ES-I3 (cell line): ENCODE measurements at regions not wholly inside any gene's neighbourhood (a gene's known extent, or its start where the extent isn't known, plus 50 kb on each side); places are given as distances from the start of the nearest gene placed in this dataset.

Experiments
- H3K36me3 ChIP-seq: 2 replicates; pipeline ENCODE4 v1.6.1; 2013; ENCODE audit warnings: mild to moderate bottlenecking, low read length, control low read depth, moderate library complexity; ENCODE audit not compliant: insufficient read depth
- H3K4me1 ChIP-seq: 2 replicates; pipeline ENCODE4 v1.6.1; 2013; ENCODE audit warnings: mild to moderate bottlenecking, control low read depth, low read length; ENCODE audit not compliant: insufficient read depth
- H3K9ac ChIP-seq: 2 replicates; pipeline ENCODE4 v1.6.1; 2013; ENCODE audit warnings: low read depth, mild to moderate bottlenecking, low read length, moderate library complexity
- H3K9me3 ChIP-seq: 2 replicates; pipeline ENCODE4 v1.6.1; 2013; ENCODE audit warnings: mild to moderate bottlenecking, low read length, moderate library complexity; ENCODE audit not compliant: control insufficient read depth, insufficient read depth

DNA sequence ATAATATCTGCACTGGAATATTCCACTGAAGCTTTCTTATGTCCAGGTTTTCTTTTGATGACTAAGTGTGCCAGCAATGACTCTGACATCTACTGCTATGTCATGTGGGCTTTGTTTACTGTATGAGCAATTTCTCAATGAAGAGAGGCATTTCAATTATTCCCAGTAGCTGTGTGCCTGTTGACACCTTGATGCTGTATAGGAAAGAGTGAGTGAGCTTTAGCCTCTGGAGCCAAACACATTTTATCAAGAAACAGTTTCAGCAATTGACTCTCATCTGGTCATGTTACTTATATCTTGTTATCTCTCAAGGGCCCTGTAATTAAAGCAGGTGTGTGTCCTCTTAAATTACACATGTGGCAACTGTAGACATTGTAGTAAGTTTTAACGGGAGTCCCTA lies 493.2 kb upstream of the FANCL start:
- H3K9me3 ChIP-seq: no peaks in the 10 kb centered on the region

DNA sequence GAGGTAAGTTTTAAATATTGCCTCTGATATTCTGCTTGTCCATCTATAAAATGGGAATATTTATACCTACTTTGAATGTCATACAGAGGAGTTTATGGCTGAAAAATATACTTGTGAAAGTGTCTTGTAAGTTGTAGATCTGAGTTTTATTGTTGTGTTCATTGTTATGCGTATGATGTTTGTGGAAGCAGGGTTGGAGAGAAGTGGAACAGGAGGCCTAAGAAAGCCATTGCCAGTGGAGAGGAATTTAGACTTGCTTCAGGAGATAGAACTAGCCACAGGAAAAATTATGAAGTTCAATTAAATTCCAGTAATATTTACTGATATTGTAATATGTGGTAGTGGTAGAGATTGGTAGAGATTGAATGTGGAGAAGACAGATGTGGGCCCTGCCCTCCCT lies 491.9 kb upstream of the FANCL start:
- Histone ChIP-seq H3K9me3 (no peaks in the 10 kb centered on the region), H3K36me3 (no peaks in the 10 kb centered on the region), H3K9ac (no peak overlapping the region), H3K4me1 (no peaks in the 10 kb centered on the region)

More for the DNA sequence above, 493.2 kb upstream of the FANCL start:
- H3K36me3 ChIP-seq: no peaks in the 10 kb centered on the region
- H3K4me1 ChIP-seq: no peaks in the 10 kb centered on the region
- no peak overlapping the region for H3K9ac ChIP-seq

DNA sequence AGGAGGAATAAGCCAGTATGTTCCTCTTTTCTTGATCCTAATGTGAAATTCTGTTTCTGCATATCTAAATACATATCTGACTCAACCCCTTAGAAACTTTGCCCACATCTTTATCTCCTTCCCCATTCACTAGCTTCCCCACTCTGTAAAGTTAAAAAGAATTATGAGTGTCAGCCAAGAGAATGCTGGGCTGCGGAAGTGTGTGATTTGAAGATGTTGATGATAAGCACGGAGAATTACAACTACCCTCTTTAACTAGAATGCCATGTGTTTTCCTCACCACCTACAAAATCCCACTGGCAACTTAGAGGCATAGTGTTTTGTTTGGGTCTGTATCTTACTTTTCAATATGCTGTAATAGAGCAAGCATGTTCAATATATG lies 490.4 kb upstream of the FANCL start:
- Histone ChIP-seq H3K9me3 (no peaks in the 10 kb centered on the region), H3K4me1 (no peaks in the 10 kb centered on the region)

DNA sequence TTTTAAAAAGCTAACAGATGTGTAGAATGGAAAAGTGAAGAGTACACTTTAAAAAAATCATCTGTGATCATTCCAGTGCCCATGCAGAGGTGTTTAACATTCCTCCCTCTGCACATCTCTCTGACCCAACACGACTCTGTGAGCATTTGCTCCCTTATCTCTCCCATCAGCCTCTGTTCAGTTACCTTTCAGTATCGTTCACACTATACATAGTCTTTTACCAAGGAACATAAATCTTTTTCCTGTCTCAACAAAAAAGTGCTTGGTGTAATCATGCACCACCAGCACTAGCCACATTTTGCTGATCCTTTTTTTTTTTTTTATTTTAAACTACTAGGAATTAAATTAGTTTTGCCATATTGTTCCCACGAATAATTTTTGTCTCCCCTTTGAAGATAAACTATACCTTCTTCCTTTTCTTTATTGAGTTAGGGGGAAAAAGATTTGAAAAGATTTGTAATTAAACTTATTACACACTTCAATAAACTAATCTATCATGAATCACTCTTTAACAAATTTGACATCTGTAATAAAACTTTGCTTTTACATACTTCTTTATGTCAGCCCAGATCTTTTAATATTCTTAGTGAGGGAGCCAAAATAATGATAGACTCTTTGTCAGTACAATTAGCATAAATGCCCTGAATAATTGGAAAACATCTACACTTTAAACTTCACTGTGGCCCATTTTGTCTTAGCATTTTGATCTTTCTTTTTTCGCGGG lies 489.8 kb upstream of the FANCL start:
- no peaks in the 10 kb centered on the region for H3K4me1 ChIP-seq
- no peaks in the 10 kb centered on the region for H3K36me3 ChIP-seq
- H3K9me3 ChIP-seq: no peaks in the 10 kb centered on the region
- no peak overlapping the region for H3K9ac ChIP-seq

More for the DNA sequence above, 490.4 kb upstream of the FANCL start:
- no peak overlapping the region for H3K9ac ChIP-seq
- H3K36me3 ChIP-seq: no peaks in the 10 kb centered on the region

DNA sequence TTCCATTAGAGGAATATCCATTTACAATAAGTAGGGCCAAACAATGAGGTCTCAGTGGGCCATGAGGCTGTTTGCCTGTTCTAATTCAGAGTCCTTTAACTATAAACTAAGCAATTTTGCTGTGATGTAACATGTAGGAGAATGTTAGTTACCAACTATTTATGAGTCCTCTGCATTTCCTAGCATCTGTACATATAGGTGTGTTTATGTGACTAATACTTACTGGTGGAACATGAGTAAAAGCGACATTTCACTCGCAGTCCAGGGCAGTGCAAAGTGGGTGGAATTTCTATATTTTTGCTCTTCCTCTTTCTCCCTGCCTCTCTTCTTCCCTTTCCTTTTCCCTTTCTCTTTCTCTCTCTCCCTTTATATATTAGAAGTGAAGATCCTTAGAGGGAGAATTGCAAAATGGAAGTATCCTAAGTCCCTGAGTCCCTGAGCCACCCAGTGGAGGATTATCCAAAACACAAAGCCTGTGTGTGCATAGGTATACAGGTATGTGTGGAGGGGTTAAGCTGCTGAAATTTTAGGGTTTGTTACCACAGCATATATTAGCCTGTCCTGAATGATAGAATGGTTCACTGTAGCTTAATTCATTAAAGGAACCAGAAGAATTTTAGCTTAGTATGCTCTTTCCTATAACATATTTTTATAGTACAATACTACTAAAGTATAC lies 487.0 kb upstream of the FANCL start:
- no peaks in the 10 kb centered on the region for H3K4me1 ChIP-seq
- H3K9me3 ChIP-seq: no peaks in the 10 kb centered on the region
- no peaks in the 10 kb centered on the region for H3K36me3 ChIP-seq
- no peak overlapping the region for H3K9ac ChIP-seq

DNA sequence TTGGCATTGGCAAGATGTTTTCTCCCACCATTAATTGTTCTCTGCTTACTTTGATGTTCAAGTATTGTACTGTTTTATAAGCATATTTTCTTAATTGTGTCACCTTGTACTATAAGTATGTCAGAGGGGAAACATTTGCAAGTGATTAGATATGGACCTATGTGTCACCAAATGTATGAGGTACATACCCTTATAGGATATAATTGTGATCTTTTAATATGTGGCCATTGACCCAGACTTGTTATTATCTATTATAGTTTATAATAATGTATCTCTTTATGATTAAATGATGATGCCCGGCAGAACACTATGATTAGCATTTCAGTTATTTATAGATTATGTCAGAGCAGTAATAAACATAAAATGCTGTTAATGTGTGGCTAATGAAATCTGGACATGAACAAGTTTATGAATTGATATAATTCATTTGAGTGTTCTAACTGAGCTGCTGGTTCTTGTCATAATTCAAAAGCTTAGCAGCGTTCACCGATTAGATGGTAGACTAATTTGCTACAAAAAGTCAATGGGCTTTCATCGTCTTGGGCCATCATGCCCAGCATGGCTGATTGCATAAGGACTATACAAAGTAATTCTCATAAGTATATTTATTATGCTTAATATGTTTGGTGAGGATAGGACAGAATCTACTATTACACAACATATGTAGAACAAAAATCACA lies 480.9 kb upstream of the FANCL start:
- H3K4me1 ChIP-seq: peaks cover 12% of the 10 kb centered on the region; the same call in 1 of the 2 replicates
- no peak overlapping the region for H3K9ac ChIP-seq
- H3K9me3 ChIP-seq: no peaks in the 10 kb centered on the region
- H3K36me3 ChIP-seq: no peaks in the 10 kb centered on the region

DNA sequence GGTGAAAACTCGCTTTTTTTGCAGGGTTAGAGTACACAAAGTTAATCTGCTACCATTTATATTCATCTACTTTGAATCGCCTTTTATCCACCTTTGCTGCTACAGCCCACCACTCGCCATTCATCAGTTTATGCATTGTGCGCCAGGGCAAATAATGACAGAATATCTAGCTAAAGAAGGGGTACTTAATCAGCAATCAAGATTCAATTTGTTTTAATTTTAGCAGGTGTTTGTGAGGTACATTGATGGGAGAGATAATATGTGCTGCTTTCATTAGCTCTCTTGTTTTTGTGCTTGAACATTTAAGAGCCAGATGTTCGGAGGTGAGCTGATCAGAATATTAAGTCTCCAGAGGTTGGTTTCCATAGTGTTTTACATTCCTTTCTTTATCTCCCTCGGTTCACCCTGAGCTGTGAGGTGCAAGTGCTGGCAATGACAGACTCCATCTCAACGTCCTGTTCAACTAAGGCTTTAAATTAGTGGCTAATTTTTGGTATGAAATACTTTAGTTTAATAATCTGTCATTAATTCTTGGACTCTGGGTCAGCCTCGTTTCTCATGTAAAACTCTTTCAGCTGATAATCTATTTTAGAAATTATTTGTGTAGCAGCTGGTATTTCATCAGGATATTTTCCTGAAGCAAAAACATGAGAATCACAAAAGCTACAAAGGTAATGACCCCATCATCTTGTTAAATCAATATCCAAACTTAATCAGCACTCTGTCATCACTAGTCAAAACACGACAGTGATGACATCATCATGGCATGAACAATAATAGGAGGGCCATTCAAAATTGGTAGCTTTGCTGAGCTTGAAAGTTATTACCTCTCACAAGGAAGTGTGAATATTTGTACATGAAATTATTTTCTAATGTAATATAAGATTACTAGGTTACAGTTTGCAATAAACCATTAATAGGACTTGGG lies 479.9 kb upstream of the FANCL start:
- Histone ChIP-seq H3K9me3 (no peaks in the 10 kb centered on the region), H3K36me3 (no peaks in the 10 kb centered on the region), H3K9ac (no peak overlapping the region), H3K4me1 (peaks cover 12% of the 10 kb centered on the region; the same call in 1 of the 2 replicates)

DNA sequence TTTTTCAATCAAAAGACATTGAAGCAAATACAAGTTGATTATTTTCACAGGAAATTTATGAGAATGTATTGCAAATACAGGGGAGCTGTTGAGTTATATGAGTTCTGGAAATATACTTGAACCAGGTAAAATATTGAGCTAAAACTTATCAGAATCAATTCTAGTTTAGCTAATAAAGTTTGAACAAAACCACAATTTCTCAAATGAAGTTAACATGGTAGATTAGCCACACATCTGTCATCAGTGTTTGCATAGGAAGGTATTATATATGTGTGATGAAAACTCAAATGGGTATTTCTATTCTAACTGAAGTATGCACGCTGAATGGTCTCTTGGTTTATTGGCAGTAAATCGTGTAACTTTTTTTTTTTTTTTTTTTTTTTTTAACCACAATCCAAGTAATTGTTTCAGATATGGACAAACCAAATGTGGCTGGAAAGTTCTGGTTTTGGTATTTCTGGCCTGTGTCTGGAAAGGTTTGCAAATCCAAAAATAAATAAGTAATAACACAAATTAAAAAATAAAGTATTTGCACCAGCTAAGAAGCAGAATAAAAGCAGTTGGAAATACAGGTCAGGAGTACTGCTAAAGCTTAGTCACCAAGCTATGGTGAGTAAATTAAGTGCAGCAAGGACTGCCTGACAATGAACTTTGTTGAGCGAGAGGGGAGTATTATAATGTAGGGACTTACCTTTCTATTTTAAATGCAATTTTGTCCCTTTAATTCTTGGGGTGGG lies 479.1 kb upstream of the FANCL start:
- Histone ChIP-seq H3K9me3 (no peaks in the 10 kb centered on the region), H3K9ac (no peak overlapping the region), H3K36me3 (no peaks in the 10 kb centered on the region), H3K4me1 (peaks cover 12% of the 10 kb centered on the region; the same call in 1 of the 2 replicates)

DNA sequence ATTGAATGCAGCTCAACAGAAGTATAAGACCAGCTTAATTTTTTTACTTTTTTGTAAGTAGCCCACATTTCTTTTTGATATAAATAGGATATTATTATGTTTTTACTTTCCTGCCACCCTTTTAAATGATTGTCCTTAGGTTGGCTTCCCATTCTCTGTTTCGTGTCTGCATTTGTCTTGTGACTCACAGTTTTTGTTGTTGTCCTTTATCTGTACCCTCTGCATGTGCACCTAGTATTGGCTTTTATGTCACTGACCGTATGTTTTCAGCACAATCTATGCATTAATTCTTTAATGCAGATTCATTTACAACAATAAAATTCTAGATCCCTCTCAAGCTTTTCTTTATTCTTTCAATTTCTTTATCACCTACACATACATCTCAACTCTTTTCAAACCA lies 474.2 kb upstream of the FANCL start:
- no peaks in the 10 kb centered on the region for H3K36me3 ChIP-seq
- no peak overlapping the region for H3K9ac ChIP-seq
- peaks cover 6% of the 10 kb centered on the region; the same call in 1 of the 2 replicates for H3K4me1 ChIP-seq
- no peaks in the 10 kb centered on the region for H3K9me3 ChIP-seq

DNA sequence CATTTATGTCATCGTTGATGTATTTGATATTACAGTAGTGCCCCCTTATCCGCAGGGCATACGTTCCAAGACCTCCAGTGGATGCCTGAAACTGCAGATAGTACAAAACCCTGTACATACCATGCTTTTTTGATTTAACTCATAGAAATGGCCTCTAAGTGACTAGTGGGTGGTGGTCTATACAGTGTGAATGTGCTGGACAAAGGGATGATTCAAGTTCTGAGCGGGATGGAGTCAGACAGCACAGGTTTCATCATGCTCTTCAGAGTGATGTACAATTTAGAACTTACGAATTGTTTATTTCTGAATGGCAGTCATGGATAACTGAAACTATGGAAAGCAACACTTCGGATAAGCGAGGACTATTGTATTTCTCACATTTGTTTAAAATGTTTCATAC lies 473.1 kb upstream of the FANCL start:
- H3K36me3 ChIP-seq: no peaks in the 10 kb centered on the region
- H3K4me1 ChIP-seq: no peaks in the 10 kb centered on the region
- no peaks in the 10 kb centered on the region for H3K9me3 ChIP-seq
- no peak overlapping the region for H3K9ac ChIP-seq

DNA sequence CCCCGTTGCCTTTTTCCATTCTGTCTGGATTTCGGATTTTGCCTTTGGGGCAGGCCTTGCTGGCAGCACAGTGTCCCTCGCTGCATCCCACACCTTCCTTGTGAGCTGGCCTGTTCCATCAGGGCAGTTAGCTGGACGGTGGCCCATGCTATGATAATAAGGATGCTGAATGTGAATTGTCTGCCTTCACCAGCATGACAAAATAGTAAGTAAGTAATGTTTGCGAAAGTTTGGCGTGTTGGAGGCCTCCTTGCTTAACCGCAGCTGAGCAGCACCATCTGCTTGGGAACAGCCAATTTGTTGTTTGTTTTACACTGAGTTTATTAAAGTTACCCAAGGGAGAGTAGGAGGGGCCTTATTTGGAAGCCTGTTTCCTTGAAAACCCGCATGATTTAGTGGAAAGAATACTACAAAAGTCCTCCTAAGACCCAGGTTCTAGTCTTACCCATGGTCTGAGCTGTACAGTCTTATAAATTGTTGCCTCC lies 469.7 kb upstream of the FANCL start:
- no peaks in the 10 kb centered on the region for H3K4me1 ChIP-seq
- no peak overlapping the region for H3K9ac ChIP-seq

DNA sequence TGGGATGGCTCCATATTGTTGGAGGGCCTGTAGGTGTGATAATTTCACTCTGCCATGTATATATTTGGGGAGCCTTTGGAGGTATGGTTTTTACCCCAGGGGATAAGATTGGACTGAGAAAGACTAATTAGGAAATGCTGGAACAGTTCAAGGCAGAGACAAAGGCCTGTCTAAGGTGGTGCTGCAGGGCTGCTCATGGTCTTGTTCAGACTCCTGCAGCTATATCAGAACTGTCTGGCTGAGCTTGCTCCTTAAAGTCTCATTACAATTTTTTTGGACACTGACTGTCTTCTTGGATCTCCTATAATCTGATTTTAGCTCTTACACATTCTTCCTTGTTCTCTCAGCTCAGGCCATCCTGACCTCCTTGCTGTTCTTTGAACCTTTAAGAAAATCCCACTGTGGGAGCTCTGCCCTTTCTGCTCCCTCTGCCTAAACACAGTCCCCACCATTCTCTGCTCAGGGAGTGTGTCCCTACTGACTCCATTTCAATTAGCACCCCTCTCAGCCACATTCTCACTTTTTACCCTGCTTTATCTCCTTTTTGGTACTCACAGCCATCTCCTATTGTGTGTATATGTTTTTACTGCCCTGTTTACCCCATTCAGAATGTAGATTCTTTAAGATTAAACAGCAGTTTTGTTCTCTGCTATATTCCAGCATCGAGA lies 468.7 kb upstream of the FANCL start:
- H3K4me1 ChIP-seq: no peaks in the 10 kb centered on the region
- H3K9ac ChIP-seq: no peak overlapping the region
- H3K9me3 ChIP-seq: no peaks in the 10 kb centered on the region
- H3K36me3 ChIP-seq: no peaks in the 10 kb centered on the region

More for the DNA sequence above, 469.7 kb upstream of the FANCL start:
- Histone ChIP-seq H3K36me3 (no peaks in the 10 kb centered on the region), H3K9me3 (no peaks in the 10 kb centered on the region)

DNA sequence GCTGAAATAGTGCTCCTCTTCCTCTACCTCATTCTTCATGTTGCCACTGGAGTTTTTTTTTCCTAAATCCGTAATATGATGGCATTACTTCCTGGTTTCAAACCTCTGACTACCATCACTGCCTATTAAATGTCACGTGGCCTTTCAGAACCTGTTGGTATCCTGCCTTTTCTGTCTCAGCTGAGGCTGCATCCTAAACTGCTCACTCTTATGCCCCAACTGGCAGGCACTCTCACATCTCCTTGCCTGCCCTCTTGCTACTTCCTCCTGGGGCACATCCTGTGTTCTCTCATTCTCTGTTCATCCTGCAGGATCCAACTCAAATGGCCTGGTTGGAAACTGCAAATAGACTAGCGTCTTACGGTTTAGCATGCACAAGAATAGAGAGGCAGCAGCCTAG lies 468.1 kb upstream of the FANCL start:
- no peaks in the 10 kb centered on the region for H3K4me1 ChIP-seq

More for the DNA sequence above, 468.1 kb upstream of the FANCL start:
- no peak overlapping the region for H3K9ac ChIP-seq
- H3K36me3 ChIP-seq: no peaks in the 10 kb centered on the region
- H3K9me3 ChIP-seq: no peaks in the 10 kb centered on the region
